ENCODE measurements at regions not wholly inside any gene's neighbourhood (a gene's known extent, or its start where the extent isn't known, plus 50 kb on each side); places are given as distances from the start of the nearest gene placed in this dataset.
"Not testable (repeated sequence)": the region's sequence is repeated elsewhere in the genome, so short reads cannot be mapped to it uniquely, and the experiment has no call there.

- not testable (repeated sequence) for TF ChIP-seq CTCF (IDR thresholded peaks at IDR 0.05; ENCODE audit: low read depth, low read length); EZH2phosphoT487 (IDR thresholded peaks at IDR 0.05; ENCODE audit: low read depth)
Observed at GRCh38 chrY:3404241-3404640, 174.6 kb upstream of the TGIF2LY start.
